ENCODE measurements at regions not wholly inside any gene's neighbourhood (a gene's known extent, or its start where the extent isn't known, plus 50 kb on each side); places are given as distances from the start of the nearest gene placed in this dataset.

GRCh38 chr3:6444888-6445658, 415.8 kb upstream of the GRM7 start:
- TF ChIP-seq CTCF (IDR thresholded peaks at IDR 0.05; ENCODE audit: borderline replicate concordance, insufficient read depth, low read depth, low read length), result no peak
- no peak overlapping the region for H3K4me3 ChIP-seq (ENCODE audit: low read depth, low read length)

GRCh38 chr3:6447166-6447801, 413.6 kb upstream of the GRM7 start:
- no peak for TF ChIP-seq CTCF (IDR thresholded peaks at IDR 0.05; ENCODE audit: borderline replicate concordance, insufficient read depth, low read depth, low read length)

GRCh38 chr3:6448011-6448410, 412.9 kb upstream of the GRM7 start:
- no peak overlapping the region for H3K4me3 ChIP-seq (ENCODE audit: low read depth, low read length)
- TF ChIP-seq CTCF (IDR thresholded peaks at IDR 0.05; ENCODE audit: borderline replicate concordance, insufficient read depth, low read depth, low read length), result no peak

More at GRCh38 chr3:6447166-6447801, 413.6 kb upstream of the GRM7 start:
- H3K4me3 ChIP-seq (ENCODE audit: low read depth, low read length), result no peak overlapping the region

- no peak overlapping the region for H3K4me3 ChIP-seq (ENCODE audit: low read depth, low read length)
- no peak for TF ChIP-seq CTCF (IDR thresholded peaks at IDR 0.05; ENCODE audit: borderline replicate concordance, insufficient read depth, low read depth, low read length)
Observed at GRCh38 chr3:6449099-6449498, 411.8 kb upstream of the GRM7 start.

GRCh38 chr3:6452974-6453373, 407.9 kb upstream of the GRM7 start:
- no peak overlapping the region for H3K4me3 ChIP-seq (ENCODE audit: low read depth, low read length)
- no peak for TF ChIP-seq CTCF (IDR thresholded peaks at IDR 0.05; ENCODE audit: borderline replicate concordance, insufficient read depth, low read depth, low read length)

- no peak for TF ChIP-seq CTCF (IDR thresholded peaks at IDR 0.05; ENCODE audit: borderline replicate concordance, insufficient read depth, low read depth, low read length)
- no peak overlapping the region for H3K4me3 ChIP-seq (ENCODE audit: low read depth, low read length)
Observed at GRCh38 chr3:6455031-6455430, 405.9 kb upstream of the GRM7 start.

GRCh38 chr3:6467186-6467585, 393.7 kb upstream of the GRM7 start:
- no peak for TF ChIP-seq CTCF (IDR thresholded peaks at IDR 0.05; ENCODE audit: borderline replicate concordance, insufficient read depth, low read depth, low read length)
- no peak overlapping the region for H3K4me3 ChIP-seq (ENCODE audit: low read depth, low read length)
